ENCODE measurements at regions not wholly inside any gene's neighbourhood (a gene's known extent, or its start where the extent isn't known, plus 50 kb on each side); places are given as distances from the start of the nearest gene placed in this dataset.

GRCh38 chr2:156037482-156037881 lies 295.0 kb downstream of the NR4A2 start:
- Histone ChIP-seq H3K9me3 (no peaks in the 10 kb centered on the region), H3K27ac (no peak overlapping the region), H3K4me1 (no peaks in the 10 kb centered on the region), H3K4me3 (no peak overlapping the region), H3K36me3 (no peaks in the 10 kb centered on the region), H3K27me3 (no peaks in the 10 kb centered on the region)
- no peak for TF ChIP-seq CTCF (IDR thresholded peaks at IDR 0.05)
- DNase-seq (ENCODE audit: low spot score in 2 of 2), result no peak
- intact Hi-C loops (cut with DNase I), result no loop called here

DNA sequence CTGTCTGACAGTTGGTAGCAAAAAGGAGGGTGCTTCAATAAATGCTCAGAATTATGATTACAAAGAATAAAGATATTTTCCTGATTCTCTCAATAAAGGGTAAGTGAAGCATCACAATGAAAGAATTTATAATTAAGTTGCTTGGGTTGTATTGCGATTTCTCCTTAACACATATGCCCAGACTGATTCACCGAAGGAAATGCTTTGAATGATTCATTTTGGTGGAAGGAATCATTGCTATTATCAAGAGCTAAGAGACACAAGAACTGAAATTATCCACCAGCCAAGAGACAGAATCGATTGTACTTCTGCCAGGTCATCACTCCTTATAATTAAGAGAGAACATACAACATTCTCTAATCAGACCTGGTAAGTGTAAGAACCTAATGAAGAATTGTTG lies 301.4 kb downstream of the NR4A2 start:
- DNase-seq (ENCODE audit: low spot score in 2 of 2), result no peak
- intact Hi-C loops (cut with DNase I), result no loop called here
- TF ChIP-seq CTCF (IDR thresholded peaks at IDR 0.05), result no peak
- H3K4me3 ChIP-seq, result no peak overlapping the region
- H3K36me3 ChIP-seq, result no peaks in the 10 kb centered on the region
- no peak overlapping the region for H3K27ac ChIP-seq
- H3K9me3 ChIP-seq, result no peaks in the 10 kb centered on the region
- H3K27me3 ChIP-seq, result no peaks in the 10 kb centered on the region
- H3K4me1 ChIP-seq, result no peaks in the 10 kb centered on the region

GRCh38 chr2:156023229-156023869 lies 309.2 kb downstream of the NR4A2 start:
- H3K27ac ChIP-seq, result no peak overlapping the region
- H3K36me3 ChIP-seq, result no peaks in the 10 kb centered on the region
- no peak overlapping the region for H3K4me3 ChIP-seq
- no peaks in the 10 kb centered on the region for H3K9me3 ChIP-seq
- H3K27me3 ChIP-seq, result no peaks in the 10 kb centered on the region
- no peaks in the 10 kb centered on the region for H3K4me1 ChIP-seq
- no peak for DNase-seq (ENCODE audit: low spot score in 2 of 2)
- intact Hi-C loops (cut with DNase I), result no loop called here
- TF ChIP-seq CTCF (IDR thresholded peaks at IDR 0.05), result no peak

DNA sequence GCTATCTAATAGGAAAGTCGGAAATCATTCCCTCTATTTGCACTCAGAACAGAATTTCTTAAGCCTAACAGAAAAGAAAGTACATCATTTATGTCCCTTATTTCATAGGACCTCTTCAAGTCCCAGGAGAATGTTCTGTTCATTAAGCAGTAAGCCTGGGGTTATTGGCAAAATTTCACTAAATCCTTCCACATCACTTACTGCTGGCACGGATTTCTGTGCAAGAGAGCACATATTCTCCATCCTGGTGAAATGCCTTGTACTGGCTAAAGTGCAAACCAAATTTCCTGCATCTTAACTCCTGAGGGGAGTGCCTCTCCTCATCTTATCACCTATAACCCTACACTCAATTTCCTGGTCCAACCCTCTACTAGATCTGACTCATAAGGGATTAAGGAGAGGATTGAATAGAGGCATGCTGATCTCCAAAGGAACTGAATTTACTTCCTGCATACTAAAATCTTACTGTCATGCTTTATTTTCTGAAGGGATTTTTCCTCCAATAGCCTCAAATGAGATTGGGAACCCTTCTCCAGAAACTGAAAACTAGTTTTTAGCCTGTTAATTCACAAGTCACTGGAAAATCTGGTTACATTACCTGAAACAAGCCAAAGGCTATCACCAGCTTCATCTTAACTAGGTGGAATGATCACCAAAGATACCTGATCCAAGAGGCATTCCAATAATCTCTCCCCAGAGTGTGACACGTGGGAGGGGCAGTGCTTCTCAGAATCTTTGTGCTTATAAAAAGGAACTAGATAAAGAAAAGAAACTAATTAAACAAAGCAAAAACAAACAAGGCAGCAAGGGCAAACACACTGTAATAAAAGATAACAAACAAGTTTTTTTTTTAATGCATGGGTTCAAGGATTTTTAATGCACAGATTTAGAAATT lies 311.1 kb downstream of the NR4A2 start:
- intact Hi-C loops (cut with DNase I), result no loop called here
- no peak for DNase-seq (ENCODE audit: low spot score in 2 of 2)
- H3K9me3 ChIP-seq, result no peaks in the 10 kb centered on the region
- no peaks in the 10 kb centered on the region for H3K27me3 ChIP-seq
- no peaks in the 10 kb centered on the region for H3K36me3 ChIP-seq
- no peak for TF ChIP-seq CTCF (IDR thresholded peaks at IDR 0.05)
- no peak overlapping the region for H3K27ac ChIP-seq
- no peak overlapping the region for H3K4me3 ChIP-seq
- no peaks in the 10 kb centered on the region for H3K4me1 ChIP-seq

DNA sequence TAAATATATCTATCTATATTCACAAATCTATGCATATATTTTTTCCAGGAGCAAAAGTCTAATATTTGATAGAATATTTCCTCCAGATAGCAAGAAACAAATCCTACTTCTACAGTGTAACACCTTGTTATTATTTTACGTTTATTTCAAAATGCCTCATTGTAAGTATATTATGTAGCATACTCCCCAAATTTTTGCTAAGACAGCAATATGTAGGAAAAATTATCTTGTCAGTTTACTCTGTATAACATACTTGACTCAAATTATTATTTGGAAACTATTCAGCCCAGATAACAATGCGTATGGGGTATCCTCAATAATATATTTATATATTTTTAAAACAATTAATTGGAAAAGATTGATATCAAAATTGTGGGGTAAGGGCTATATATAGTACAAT lies 313.2 kb downstream of the NR4A2 start:
- intact Hi-C loops (cut with DNase I), result no loop called here
- no peak overlapping the region for H3K4me3 ChIP-seq
- no peak overlapping the region for H3K27ac ChIP-seq
- no peaks in the 10 kb centered on the region for H3K27me3 ChIP-seq
- H3K4me1 ChIP-seq, result no peaks in the 10 kb centered on the region
- no peaks in the 10 kb centered on the region for H3K36me3 ChIP-seq
- TF ChIP-seq CTCF (IDR thresholded peaks at IDR 0.05), result no peak
- no peak for DNase-seq (ENCODE audit: low spot score in 2 of 2)
- H3K9me3 ChIP-seq, result no peaks in the 10 kb centered on the region
